GM12872 (cell line): ENCODE measurements at regions not wholly inside any gene's neighbourhood (a gene's known extent, or its start where the extent isn't known, plus 50 kb on each side); places are given as distances from the start of the nearest gene placed in this dataset.

Experiments used
- CTCF ChIP-seq: IDR thresholded peaks from 3 replicates; pipeline ENCODE4 v1.5.1; 2011; ENCODE audit warnings: low read depth, mild to moderate bottlenecking, low read length, moderate library complexity; ENCODE audit not compliant: insufficient read depth

GRCh38 chr10:36089790-36090440, 447.8 kb upstream of the FZD8 start:
- TF ChIP-seq CTCF = no peak

GRCh38 chr10:36087006-36088005, 445.2 kb upstream of the FZD8 start:
- no peak for TF ChIP-seq CTCF

- no peak for TF ChIP-seq CTCF
These were observed 433.1 kb upstream of the FZD8 start for GRCh38 chr10:36075196-36075595.

- TF ChIP-seq CTCF = no peak
These were observed 431.8 kb upstream of the FZD8 start for GRCh38 chr10:36073796-36074345.

- TF ChIP-seq CTCF = no peak
These were observed 426.4 kb upstream of the FZD8 start for GRCh38 chr10:36068542-36068941.

- no peak for TF ChIP-seq CTCF
These were observed 425.7 kb upstream of the FZD8 start for GRCh38 chr10:36067748-36068147.

- TF ChIP-seq CTCF = no peak
These were observed 424.8 kb upstream of the FZD8 start for GRCh38 chr10:36066850-36067249.
